ENCODE measurements at regions not wholly inside any gene's neighbourhood (a gene's known extent, or its start where the extent isn't known, plus 50 kb on each side); places are given as distances from the start of the nearest gene placed in this dataset.
A peak's percentile ranks its signal among the peaks of the same experiment; 100 is the strongest.

- DNase-seq: no peak
Observed at GRCh38 chr19:27777242-27777641, 1435.7 kb downstream of the UQCRFS1 start.

- DNase-seq: no peak
Observed at GRCh38 chr19:27776524-27776923, 1436.4 kb downstream of the UQCRFS1 start.

- peak; percentile 34 for DNase-seq
Observed at GRCh38 chr19:27776020-27776419, 1436.9 kb downstream of the UQCRFS1 start.

DNA sequence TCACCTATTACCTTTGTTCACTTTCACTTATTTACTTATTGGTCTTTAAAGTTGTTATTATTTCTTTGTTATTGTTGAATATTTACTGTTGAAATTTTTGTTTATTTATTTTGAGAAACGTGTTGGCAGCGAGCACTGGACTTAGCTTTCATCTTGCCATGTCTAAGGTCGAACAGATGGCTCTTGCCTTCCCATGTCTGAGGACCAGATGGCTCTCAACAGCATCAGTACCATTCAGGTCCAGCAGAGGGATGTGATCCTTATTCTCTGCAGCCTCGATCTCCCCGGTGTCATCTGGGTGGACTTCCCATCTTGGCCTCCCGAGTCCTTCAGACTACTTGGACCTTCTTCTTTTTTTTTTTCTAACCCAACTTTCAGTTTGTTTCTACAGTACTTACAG, 1437.6 kb downstream of the UQCRFS1 start:
- no peak for DNase-seq

- DNase-seq: peak; percentile 4
Observed at GRCh38 chr19:27774827-27775226, 1438.1 kb downstream of the UQCRFS1 start.

- DNase-seq: no peak
Observed at GRCh38 chr19:27774337-27774736, 1438.6 kb downstream of the UQCRFS1 start.

GRCh38 chr19:27773318-27774094, 1439.4 kb downstream of the UQCRFS1 start:
- DNase-seq: no peak

GRCh38 chr19:27772059-27772458, 1440.9 kb downstream of the UQCRFS1 start:
- DNase-seq: no peak

DNA sequence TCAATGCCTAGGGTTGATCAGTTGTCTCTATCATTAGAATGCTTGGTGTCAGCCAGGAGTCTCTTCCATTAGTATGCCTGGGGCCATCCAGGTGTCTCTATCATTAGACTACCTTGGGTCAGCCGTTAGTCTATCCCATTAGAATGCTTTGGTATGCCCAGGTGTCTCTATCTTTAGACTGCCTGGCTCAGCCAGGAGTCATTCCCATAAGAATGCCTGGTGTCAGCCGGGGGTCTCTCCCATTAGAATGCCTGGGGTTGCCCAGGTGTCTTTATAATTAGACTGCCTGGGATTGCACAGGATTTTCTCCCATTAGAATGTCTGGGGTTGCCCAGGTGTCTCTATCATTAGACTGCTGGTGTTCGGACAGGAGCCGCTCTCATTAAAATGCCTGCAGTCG, 1442.9 kb downstream of the UQCRFS1 start:
- no peak for DNase-seq

- DNase-seq: no peak
Observed at GRCh38 chr19:27767234-27767633, 1445.7 kb downstream of the UQCRFS1 start.

DNA sequence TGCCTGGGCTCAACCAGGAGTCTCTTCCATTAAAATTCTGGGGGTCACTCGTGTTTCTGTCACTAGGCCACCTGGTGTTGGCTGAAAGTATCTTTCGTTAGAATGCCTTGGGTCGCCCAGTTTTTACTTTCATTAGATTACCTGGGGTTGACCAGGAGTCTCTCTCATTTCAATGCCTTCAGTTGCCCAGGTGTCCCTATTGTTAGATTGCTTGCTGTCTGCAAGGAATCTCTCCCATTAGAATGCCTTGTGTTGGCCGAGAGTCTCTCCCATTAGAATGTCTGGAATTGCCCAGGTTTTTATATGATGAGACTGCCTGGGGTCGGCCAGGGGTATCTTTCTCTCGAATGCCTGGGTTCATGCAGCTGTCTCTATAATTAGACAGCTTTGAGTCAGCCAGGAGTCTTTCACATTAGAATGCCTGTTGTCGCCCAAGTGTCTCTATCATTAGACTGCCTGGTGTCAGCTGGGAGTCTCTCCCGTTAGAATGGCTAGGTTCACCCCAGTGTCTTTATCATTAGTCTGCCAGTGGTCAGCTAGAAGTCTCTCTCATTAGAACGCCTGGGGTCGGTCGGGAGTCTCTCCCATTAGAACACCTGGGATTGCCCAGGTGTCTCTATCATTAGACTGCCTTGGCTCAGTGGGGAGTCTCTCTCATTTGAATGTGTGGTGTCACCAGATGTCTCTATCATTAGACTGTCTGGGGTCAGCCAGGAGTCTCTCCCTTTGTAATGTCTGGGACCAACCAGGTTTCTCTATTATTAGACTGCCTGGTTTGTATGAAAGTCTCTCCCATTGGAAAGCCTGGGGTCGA, 1446.8 kb downstream of the UQCRFS1 start:
- no peak for DNase-seq

DNA sequence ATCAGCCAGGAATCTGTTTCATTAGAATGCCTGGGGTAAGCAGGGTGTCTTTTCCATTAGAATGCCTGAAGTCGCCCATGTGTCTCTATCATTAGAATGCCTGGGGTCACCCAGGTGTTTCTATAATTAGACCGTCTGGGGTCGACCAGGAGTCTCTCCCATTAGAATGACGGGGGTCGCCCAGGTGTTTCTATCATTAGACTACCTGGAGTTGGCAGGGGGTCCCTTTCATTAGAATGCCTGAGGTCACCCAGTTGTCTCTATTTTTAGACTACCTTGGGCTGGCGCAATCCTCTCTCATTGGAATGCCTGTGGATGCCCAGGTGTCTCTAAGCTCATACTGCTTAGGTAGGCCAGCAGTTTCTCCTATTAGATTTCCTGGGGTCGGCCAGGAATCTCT, 1447.6 kb downstream of the UQCRFS1 start:
- no peak for DNase-seq

- no peak for DNase-seq
Observed at GRCh38 chr19:27764186-27764804, 1448.7 kb downstream of the UQCRFS1 start.

DNA sequence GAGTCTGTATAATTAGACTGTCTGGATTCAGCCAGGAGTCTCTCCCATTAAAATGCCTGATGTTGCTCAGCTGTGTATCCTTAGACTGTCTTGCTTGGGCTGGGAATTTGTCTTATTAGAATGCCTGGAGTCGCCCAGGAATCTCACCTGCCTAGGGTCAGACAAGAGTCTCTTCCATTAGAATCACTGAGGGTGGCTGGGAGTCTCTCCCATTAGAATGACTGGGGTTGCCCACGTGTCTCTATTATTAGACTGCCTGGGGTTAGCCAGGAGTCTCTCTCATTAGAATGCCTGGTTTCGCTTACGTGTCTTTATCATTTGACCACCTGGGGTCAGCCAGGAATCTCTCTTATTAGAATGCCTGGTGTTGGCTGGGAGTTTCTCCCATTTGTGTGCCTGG, 1450.0 kb downstream of the UQCRFS1 start:
- DNase-seq: no peak

DNA sequence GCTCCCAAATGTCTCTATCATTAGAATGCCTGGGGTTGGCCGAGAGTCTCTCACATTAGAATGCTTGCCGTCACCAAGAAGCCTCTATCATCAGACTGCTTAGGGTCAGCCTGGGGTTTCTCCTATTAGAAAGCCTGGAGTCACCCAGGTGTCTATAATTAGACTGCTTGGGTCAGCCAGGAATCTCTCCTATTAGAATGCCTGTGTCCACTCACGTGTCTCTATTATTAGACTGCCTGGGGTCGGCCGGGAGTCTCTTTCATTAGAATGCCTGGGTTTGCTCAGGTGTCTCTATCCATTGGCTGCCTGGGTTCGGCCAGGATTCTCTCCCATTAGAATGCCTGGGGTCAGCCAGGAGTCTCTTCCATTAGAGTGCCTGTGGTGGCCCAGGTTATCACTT, 1453.1 kb downstream of the UQCRFS1 start:
- no peak for DNase-seq

DNA sequence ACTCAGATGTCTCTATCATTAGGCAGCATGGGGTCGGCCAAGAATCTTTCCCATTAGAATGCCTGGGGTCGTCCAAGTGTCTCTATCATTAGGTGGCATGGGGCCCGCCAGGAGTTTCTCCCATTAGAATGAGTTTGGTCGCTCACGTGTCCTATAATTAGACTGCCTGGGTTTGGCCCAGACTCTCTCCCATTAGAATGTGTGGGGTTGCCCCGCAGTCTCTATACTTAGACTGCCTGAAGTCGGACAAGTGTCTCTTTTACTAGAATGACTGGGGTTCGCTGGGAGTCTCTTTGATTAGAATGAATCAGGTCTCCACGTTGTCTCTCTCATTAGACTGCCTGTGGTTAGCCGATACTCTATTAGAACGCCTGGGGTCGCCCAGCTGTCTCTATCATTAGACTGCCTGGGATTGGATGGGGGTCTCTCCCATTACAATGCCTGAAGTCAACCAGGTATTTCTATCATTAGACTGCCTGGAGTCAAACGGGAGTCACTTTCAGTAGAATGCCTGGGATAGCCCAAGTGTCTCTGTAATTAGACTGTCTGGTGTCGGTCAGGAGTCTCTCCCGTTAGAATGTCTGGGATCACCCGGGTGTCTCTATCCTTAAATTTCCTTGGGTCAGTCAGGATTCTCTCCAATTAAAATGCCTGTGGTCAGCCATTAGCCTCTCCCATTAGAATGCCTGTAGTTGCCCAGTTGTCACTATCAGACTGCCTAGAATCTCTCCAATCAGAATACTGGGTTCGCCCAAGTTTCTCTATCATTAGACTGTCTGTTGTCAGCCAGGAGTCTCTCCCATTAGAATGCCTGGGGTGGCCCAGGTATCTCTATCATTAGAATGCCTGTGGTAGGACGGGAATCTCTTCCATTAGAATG, 1454.1 kb downstream of the UQCRFS1 start:
- no peak for DNase-seq

DNA sequence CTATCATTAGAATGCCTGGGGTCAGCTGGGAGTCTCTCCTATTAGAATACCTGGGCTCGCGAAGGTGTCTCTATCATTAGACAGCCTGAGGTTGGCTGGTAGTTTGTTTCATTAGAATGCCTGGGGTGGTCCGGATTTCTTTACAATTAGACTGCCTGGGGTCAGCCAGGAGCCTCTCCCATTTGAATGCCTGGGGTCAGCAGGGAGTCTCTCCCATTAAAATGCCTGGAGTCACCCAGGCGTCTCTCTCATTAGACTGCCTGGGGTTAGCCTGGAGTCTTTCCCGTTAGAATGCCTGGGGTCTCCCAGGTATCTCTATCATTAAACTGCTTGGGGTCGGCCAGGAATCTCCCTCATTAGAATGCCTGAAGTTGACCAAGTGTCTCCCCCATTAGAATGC, 1458.3 kb downstream of the UQCRFS1 start:
- DNase-seq: no peak

GRCh38 chr19:27753622-27754021, 1459.3 kb downstream of the UQCRFS1 start:
- no peak for DNase-seq

DNA sequence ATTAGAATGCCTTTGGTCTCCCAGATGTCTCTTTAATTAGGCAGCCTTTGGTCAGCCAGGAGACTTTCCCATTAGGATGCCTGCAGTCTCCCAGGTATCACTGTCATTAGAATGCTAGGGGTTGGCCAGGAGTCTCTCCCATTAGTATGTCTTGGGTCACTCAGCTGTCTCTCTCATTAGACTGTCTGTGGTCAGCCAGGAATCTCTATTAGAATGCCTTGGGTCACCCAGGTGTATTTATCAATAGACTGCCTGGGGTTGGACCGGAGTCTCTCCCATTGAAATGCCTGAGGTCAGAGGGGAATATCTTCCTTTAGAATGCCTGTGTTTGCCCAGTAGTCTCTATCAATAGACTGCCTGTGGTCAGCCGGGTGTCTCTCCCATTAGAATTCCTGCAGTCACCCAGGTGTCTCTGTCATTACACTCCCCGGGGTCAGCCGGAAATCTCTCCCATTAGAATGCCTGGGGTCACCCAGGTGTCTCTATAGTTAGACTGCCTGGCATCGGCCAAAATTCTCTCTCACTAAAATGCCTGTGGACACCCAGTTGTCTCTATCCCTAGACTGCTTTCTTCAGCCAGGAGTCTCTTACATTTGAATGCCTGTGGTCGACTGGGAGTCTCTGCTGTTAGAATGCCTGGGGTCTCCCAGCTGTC, 1460.3 kb downstream of the UQCRFS1 start:
- DNase-seq: no peak

- no peak for DNase-seq
Observed at GRCh38 chr19:27751044-27751391, 1461.9 kb downstream of the UQCRFS1 start.

DNA sequence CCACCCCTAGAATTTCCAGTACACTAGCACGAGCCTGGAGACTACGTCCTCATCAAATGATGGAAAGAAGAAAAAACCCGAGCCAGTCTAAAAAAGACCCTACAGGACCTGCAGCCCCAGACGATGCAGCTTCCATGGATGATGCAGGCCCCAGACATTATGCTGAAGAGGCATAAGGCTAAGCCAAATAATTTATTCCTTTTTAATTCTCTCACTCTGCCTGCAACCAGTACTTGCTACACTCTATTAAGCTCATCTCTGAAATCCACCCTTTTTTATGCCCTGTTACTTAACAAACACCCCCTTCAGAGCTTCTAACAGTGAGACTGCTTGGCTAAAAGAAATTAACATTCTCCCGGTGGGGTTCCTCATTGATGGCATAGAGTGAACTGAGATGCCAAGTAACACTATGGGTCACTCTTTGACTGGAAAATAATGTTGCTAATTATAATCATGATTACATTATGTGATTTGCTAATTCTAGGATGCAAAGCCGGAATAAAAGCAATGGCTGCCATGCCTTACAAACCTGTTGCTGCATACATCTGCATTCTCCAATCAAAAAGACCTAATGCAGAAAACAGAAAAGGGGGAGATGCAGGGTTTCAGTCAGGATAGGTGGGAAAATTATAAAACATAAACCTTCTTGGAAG, 1462.4 kb downstream of the UQCRFS1 start:
- no peak for DNase-seq

Data from T1000 (cell line).